ENCODE measurements at regions not wholly inside any gene's neighbourhood (a gene's known extent, or its start where the extent isn't known, plus 50 kb on each side); places are given as distances from the start of the nearest gene placed in this dataset.

DNA sequence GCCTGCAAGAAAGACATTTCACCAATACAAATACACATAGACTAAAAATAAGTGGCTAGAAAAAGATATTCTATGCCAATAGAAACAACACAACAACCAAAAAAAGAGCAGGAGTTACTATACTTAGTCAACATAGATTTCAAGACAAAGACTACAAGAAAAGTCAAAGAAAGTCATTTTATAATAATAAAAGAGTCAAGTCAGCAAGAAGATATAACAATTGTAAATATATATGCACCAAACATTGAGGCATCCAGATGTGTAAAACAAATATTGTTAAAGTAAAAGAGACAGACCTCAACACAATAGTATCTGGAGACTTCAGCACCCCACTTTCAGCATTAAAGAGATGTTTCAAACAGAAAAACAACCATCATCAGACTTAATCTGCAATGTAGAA, 104.6 kb downstream of the AMY1C start:
- DNase-seq (ENCODE audit: low read depth): no peak

DNA sequence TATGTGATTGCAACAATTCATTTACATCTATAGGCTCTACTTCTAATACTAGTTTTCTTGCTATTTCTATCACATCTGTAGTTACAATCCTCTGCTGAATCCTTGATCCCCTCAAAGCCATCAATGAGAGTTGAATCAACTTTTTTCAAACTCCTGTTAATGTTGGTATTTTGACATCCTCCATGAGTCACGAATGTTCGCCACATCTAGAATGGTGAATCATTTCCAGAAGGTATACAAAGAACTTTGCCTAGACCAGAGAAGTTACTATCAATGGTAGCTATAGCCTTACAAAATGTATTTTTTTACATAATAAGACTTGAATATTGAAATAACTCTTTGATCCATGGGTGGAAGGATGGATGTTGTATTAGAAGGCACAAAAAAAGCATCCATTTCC, 110.0 kb downstream of the AMY1C start:
- peak; percentile 0 for DNase-seq (ENCODE audit: low read depth)

DNA sequence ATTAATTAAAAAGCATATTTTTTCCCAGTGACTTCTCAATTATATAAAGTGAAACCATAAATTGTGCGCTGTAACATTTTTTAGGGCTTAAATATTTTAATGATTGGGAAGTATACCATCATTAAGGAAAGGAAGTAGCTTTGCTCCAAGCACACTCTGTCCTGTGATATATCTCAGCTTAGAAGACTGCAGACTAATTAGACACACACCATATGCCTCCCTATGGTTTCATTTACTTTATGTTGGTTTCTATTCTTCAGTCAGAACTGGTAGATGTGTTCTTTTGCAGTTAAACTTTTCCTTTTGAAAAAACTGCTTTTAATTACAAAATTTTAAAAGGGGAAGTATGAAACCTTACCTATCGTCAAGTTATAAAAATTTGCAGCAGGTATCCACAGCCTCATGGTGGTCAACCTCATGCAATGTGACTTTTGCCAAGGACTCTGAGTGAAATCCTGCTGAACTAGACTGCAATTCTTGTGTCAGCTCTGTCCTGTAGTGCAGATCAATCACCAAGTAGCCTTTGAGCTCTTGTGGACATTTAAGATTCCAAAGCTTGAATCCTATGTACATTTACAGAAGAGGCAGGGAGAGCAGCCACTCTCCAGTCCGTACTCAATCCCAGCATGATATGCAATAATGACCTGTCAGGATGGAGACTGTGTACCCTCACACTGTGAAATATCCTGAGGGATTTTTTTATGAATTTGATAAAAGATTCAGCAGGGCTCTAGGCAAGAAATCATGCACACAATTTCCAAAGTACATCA, 149.1 kb downstream of the AMY1C start:
- no peak for DNase-seq (ENCODE audit: low read depth)

DNA sequence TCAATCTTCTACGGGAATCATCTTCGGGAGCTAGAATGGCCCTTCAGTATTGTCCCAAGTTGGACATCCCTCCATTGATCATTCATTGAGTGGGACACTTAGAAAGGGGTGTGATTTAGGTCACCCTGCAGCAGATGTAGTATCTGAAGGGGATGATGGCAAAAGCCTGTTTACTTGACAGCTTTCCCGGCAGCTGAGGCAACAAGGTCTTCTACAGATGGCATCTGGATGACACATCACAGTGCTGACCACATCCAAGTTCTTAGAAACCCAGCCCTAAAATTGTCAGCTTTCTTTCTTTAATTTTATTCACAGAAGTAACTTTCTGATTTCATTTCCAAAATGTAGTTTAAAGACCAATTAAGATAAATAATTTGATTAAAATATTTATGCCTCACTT, 150.3 kb downstream of the AMY1C start:
- no peak for DNase-seq (ENCODE audit: low read depth)

DNA sequence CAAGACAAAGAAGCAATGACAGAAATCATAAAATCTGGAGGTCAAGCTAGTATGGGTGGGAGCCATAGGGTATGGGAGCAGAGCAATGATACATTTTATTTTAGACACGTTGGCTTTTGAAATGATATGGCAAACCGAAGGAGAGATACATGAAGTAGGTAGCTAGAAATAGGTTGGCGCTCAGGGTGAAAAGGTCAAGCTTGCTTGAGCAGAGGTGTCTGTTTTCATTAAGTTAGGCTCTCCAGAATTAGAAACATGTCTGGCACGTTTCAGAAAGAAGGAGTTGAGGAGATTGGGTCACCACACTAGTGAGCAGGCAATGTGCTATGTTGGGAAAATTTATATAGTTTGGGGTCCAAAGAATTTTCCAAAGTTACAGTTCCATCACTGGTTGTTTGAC, 151.4 kb downstream of the AMY1C start:
- no peak for DNase-seq (ENCODE audit: low read depth)

GRCh38 chr1:103905363-103905762, 155.7 kb downstream of the AMY1C start:
- no peak for DNase-seq (ENCODE audit: low read depth)

DNA sequence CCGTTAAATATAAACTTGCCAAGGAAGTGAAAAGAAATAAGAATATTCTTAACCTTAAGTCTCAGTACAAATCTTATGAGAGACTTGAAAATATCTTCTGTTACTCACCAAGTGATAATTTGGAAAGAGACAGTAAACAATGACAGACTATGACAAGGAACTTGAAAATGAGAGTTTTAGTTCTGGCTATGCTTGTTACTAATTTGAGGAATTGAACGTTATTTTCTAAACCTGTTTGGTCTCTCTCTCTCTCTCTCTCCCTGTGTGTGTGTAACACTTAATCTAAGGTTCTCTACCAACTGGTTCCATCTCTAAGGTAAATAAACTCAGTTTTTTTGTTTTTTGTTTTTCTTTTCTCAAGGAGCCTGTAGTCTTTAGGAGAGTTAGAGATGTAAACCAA, 161.8 kb downstream of the AMY1C start:
- DNase-seq (ENCODE audit: low read depth): no peak

DNA sequence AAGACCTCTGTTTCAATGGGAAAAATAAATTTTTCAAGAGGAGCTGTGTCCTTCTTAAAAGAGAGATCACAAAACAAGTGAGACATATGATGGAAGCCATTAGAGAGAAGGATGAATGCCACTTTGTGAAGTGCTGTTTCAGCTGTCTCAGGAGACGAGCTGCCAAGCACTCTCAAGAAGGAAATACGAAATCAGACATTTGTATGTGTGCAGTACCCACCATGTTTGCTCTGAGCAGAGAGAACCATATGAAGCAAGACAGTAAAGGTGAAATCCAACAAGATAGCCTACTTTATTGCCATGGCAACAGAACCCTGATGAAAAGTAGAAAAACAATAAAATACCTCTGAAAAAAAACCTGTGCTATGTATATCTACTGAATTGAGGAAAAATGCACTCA, 168.1 kb downstream of the AMY1C start:
- no peak for DNase-seq (ENCODE audit: low read depth)

DNA sequence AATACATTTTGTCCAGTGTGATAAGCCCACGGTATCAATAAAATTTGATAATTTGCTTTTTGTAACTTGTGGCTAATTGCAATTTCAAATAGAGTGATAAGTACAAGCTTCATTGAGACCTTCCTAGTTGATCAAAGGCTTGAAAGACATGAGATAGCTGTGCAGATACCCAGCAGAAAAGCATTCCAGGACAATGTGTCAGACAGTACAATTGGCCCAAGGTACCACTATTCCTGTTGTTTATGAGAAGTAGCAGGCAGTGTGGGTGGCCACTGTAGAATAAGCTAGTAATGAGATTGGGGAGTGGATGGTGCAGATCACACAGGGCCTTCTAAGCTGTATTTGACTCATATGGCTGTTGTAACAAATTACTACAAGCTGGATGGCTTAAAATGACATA, 182.2 kb downstream of the AMY1C start:
- DNase-seq (ENCODE audit: low read depth): no peak

GRCh38 chr1:103937763-103938357, 188.2 kb downstream of the AMY1C start:
- no peak for DNase-seq (ENCODE audit: low read depth)

DNA sequence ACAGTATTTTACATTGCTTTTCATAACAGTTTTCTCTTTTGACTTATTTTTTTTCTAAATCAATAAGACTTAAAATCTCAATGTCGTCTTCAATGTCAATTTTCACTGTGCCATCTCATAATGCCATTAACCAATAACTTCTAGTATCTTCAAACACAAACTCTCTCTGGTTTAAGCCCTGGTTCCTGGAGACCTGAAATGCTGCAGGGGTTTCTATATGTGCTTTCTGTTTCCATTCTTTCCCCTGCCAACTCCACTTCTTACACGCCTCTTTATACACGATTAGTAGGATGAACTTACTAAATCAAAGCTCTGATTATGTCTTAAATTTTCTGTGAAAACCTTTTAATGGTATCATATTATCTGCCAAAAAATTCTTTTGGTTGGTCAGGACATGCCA, 191.4 kb downstream of the AMY1C start:
- DNase-seq (ENCODE audit: low read depth): no peak

DNA sequence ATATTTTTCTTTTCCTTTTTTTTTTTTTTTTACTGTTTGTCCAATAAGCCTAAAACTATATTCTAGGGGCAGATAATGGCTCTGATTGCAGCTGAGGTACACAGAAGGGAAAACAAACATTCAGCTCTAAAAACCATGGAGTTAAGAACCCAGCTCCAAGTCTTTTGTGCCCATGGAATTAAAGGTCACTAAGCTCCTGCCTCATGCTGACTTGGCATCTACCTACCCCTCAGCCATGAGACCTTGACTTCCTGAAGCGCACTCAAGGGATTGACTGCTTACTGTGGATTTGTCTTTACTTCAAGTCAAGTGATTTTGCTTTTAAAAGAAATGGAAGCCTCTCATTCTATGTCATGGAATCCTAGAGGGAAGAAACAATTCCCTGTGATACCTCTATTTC, 192.3 kb downstream of the AMY1C start:
- no peak for DNase-seq (ENCODE audit: low read depth)

DNA sequence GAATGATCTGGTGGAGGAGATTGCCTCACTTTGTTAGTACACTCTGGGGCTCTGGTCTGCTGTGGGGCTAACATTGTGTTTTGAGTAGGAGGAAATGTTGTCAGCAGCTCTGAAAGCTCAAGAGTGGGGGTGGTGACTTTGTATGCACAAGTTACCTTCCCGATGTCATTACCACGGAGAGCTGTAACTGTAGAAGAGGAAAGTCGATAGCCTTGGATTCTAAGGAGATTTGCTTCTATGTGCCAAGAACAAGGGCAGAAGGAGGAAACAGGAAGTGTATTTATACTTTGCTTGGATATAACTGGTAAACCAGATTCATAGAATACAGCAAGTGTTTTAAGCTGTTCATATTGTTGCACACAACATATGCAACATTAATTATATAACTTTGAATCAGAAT, 196.1 kb downstream of the AMY1C start:
- no peak for DNase-seq (ENCODE audit: low read depth)

- DNase-seq (ENCODE audit: low read depth): peak; percentile 1
Observed at GRCh38 chr1:103948526-103948925, 198.8 kb downstream of the AMY1C start.

DNA sequence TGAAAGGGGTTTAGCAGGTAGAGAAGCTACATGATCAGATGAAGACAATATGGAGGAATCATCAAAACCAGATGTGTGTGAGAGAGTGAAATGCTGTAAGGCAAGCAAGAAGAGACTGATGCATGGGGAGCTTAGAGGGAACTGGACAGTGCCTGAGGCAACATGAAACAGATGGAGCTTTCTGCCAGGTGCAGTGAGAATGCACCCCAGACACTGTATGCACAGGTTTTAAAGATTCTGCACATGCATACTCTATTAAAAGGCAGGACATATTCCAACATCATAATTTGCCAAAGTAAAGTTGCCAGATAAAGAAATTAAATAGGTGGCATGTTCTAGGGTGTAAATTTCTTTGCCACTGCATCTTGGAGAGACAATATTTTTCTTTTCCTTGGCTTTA, 200.1 kb downstream of the AMY1C start:
- DNase-seq (ENCODE audit: low read depth): no peak

GRCh38 chr1:103953386-103953785, 203.7 kb downstream of the AMY1C start:
- DNase-seq (ENCODE audit: low read depth): no peak

- DNase-seq (ENCODE audit: low read depth): no peak
Observed at GRCh38 chr1:103958699-103959098, 209.0 kb downstream of the AMY1C start.

- no peak for DNase-seq (ENCODE audit: low read depth)
Observed at GRCh38 chr1:103959565-103959964, 209.9 kb downstream of the AMY1C start.

DNA sequence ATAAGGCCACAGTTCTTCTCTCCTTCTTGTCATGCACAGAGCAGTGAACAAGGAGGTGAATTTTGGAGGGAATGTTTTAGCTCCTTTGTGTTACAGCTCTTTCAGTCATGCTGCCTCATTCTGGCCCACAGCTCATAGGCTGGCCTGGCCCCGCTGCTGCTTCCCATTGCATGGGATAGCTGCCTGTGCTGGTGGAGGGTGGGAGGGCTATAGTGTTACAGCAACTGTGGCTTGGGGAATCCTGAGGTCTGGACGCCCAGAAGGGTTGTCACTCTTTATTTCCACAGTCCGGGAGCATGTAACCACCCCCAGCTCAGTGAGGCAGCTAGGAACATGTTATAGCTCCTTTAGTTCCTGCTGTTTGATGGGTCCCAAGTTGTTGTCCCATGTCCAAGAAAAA, 210.3 kb downstream of the AMY1C start:
- DNase-seq (ENCODE audit: low read depth): no peak

GRCh38 chr1:103960710-103961109, 211.0 kb downstream of the AMY1C start:
- no peak for DNase-seq (ENCODE audit: low read depth)

GRCh38 chr1:103986792-103987191, 237.1 kb downstream of the AMY1C start:
- no peak for DNase-seq (ENCODE audit: low read depth)

DNA sequence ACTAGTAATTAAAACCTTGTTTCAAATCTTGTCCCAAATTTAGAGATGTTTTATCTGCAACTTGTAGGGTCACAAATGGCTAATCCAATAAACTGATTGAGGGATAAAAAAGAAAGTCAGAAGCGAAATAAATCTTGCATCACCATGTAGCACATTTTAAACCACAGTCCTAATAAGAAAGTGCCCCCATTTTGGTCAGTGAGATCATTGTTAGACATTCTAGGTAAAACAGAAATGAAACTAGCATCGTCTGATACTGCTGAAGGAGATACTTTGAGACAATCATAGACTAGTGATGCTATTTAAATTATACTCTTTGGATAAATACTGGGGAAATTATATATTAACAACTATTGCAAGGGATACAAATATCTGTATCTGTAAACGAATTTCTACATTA, 247.9 kb downstream of the AMY1C start:
- no peak for DNase-seq (ENCODE audit: low read depth)

DNA sequence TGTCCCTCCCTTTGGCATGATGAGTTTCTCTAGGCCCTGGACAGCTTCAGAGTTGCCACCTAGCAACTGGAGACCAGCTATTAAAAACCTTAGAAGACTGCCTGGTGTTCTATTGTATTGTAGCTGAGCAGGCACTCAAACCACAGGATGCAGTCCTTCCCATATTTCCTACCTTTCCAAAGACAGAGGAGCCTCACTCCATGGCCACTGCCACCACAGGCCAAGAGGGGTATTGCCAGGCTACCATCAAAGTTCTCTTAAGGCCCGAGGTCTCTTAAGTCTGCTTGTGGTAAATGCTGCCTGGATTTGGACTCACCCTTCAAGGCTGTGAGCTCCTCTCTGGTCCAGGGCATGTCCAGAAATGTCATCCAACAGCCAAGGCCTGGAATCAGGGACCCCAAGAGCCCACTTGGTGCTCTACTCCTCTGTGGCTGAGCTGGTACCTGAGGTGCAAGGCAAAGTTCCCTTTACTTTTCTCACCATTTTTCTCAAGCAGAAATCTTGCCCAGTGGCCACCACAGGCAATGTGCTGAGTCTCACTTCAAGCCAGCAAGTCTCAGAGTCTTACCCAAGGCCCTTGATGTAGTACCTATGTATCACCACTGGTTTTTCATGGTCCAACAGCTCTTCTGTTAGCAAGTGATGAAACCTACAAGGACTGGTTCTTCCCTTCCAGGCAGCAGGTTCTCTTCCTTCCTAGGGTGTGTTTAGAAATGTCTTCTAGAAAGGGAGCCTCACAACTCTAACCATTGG, 269.4 kb downstream of the AMY1C start:
- DNase-seq (ENCODE audit: low read depth): no peak

Data from M059J (cell line).